ENCODE measurements at regions not wholly inside any gene's neighbourhood (a gene's known extent, or its start where the extent isn't known, plus 50 kb on each side); places are given as distances from the start of the nearest gene placed in this dataset.

GRCh38 chr5:93126634-93127033, 454.4 kb downstream of the NR2F1-AS1 start:
- Histone ChIP-seq H3K9me3 (ENCODE audit: control insufficient read depth, insufficient read depth, low read depth, low read length) (no peaks in the 10 kb centered on the region), H3K36me3 (ENCODE audit: control insufficient read depth, insufficient read depth, low read length) (no peaks in the 10 kb centered on the region), H3K27me3 (ENCODE audit: control insufficient read depth, insufficient read depth, low read length) (no peaks in the 10 kb centered on the region), H3K4me3 (ENCODE audit: low read depth in 2 of 2, low read length in 2 of 2) (no peak overlapping the region), H3K4me1 (ENCODE audit: control insufficient read depth, insufficient read depth, low read length) (no peaks in the 10 kb centered on the region; the same call in 1 of the 2 replicates), H3K27ac (ENCODE audit: low read length) (no peak overlapping the region)
- in situ Hi-C loops (cut with HindIII; ENCODE audit: low pct_unique_long_range_greater_than_20kb, low sequenced_read_pairs) (no loop called here), intact Hi-C loops (cut with micrococcal nuclease; ENCODE audit: unreplicated experiment) (no loop called here)
- ATAC-seq = 0 out of 2 replicates have a peak, but pooled peaks have one; percentile 38
- no peak for TF ChIP-seq SIN3A (IDR thresholded peaks at IDR 0.05; ENCODE audit: borderline replicate concordance, insufficient read depth, low read depth, low read length)
- no peak for TF ChIP-seq POLR2AphosphoS5 (IDR thresholded peaks at IDR 0.05; ENCODE audit: low read depth, low read length)
- no peak for TF ChIP-seq CTCF (IDR thresholded peaks at IDR 0.05)
- TF ChIP-seq TCF7L2 (IDR thresholded peaks at IDR 0.05; ENCODE audit: low read depth, low read length) = no peak
- no peak for TF ChIP-seq REST (IDR thresholded peaks at IDR 0.05; ENCODE audit: insufficient read depth in 1 of 2, low read depth in 2 of 2, low read length in 1 of 2)
- no peak for DNase-seq (ENCODE audit: low read depth, low spot score)
- POLR2A ChIA-PET = no interaction called here
- CTCF ChIA-PET = no interaction called here
- no TSS peak for BruUV-seq (replicated peaks)

GRCh38 chr5:93123127-93123526, 457.9 kb downstream of the NR2F1-AS1 start:
- H3K36me3 ChIP-seq (ENCODE audit: control insufficient read depth, insufficient read depth, low read length) = no peaks in the 10 kb centered on the region
- intact Hi-C loops (cut with micrococcal nuclease; ENCODE audit: unreplicated experiment) = no loop called here
- ATAC-seq = no peak
- no peak overlapping the region for H3K4me3 ChIP-seq (ENCODE audit: low read depth in 2 of 2, low read length in 2 of 2)
- no peaks in the 10 kb centered on the region; the same call in 1 of the 2 replicates for H3K4me1 ChIP-seq (ENCODE audit: control insufficient read depth, insufficient read depth, low read length)
- BruUV-seq (replicated peaks) = no TSS peak
- no peaks in the 10 kb centered on the region for H3K27me3 ChIP-seq (ENCODE audit: control insufficient read depth, insufficient read depth, low read length)
- DNase-seq (ENCODE audit: low read depth, low spot score) = no peak
- ChIA-PET CTCF (no interaction called here), POLR2A (no interaction called here)
- H3K9me3 ChIP-seq (ENCODE audit: control insufficient read depth, insufficient read depth, low read depth, low read length) = no peaks in the 10 kb centered on the region
- H3K27ac ChIP-seq (ENCODE audit: low read length) = no peak overlapping the region; the same call in 1 of the 2 replicates
- TF ChIP-seq CTCF (IDR thresholded peaks at IDR 0.05) (no peak), REST (IDR thresholded peaks at IDR 0.05; ENCODE audit: insufficient read depth in 1 of 2, low read depth in 2 of 2, low read length in 1 of 2) (no peak), TCF7L2 (IDR thresholded peaks at IDR 0.05; ENCODE audit: low read depth, low read length) (no peak)
- in situ Hi-C loops (cut with HindIII; ENCODE audit: low pct_unique_long_range_greater_than_20kb, low sequenced_read_pairs) = no loop called here
